Activated CD8-positive, alpha-beta memory T cell treated with anti-CD3 and anti-CD28 coated beads, Interleukin-2, amount 10 ng/mL, durations not matched to agents 7 days and 5 days (primary cell): ENCODE measurements at regions not wholly inside any gene's neighbourhood (a gene's known extent, or its start where the extent isn't known, plus 50 kb on each side); places are given as distances from the start of the nearest gene placed in this dataset.

Experiments
- ATAC-seq: fragments of 150-1000 bp; cut with Tn5 transposase; one replicate; pipeline ENCODE4 v1.10.0; 2021; ENCODE audit warnings: moderate library complexity
- CTCF ChIA-PET: fragments of 350-600 bp; sonication (Branson Sonifier 250); formaldehyde crosslinking; loops from one replicate; lab custom pipeline; 2021; ENCODE audit warnings: antibody characterized with exemption; lab: Charles Lee
- DNase-seq: peaks from one replicate; pipeline ENCODE4 v3.0.0-alpha.2; 2020
- H3K27ac Mint-ChIP-seq: one replicate; pipeline ENCODE4 v1.8.0; 2021; ENCODE audit warnings: mild to moderate bottlenecking, mixed read lengths
- H3K27me3 Mint-ChIP-seq: one replicate; pipeline ENCODE4 v1.8.0; 2021; ENCODE audit warnings: mixed read lengths
- H3K36me3 Mint-ChIP-seq: one replicate; pipeline ENCODE4 v1.8.0; 2021; ENCODE audit warnings: mild to moderate bottlenecking, mixed read lengths
- H3K4me1 Mint-ChIP-seq: one replicate; pipeline ENCODE4 v1.8.0; 2021; ENCODE audit warnings: mixed read lengths
- H3K4me3 Mint-ChIP-seq: one replicate; pipeline ENCODE4 v1.8.0; 2021; ENCODE audit warnings: mild to moderate bottlenecking, moderate library complexity, mixed read lengths
- H3K9me3 Mint-ChIP-seq: one replicate; pipeline ENCODE4 v1.8.0; 2022; ENCODE audit warnings: low read depth, mixed read lengths

GRCh38 chrX:39175418-39176057 lies 374.3 kb downstream of the MID1IP1 start:
- Mint-ChIP-seq H3K27ac (peak overlapping the region; percentile 82), H3K4me3 (no peak overlapping the region), H3K36me3 (peaks cover 3% of the 10 kb centered on the region), H3K4me1 (peaks cover 27% of the 10 kb centered on the region), H3K9me3 (no peaks in the 10 kb centered on the region), H3K27me3 (no peaks in the 10 kb centered on the region)
- CTCF ChIA-PET = interaction anchor here (1.3 kb wide), 1 partner anchor 9 kb away, joined by 3 read pairs; no protein-coding TSS in a partner anchor
- DNase-seq (no peak), ATAC-seq (no peak)

DNA sequence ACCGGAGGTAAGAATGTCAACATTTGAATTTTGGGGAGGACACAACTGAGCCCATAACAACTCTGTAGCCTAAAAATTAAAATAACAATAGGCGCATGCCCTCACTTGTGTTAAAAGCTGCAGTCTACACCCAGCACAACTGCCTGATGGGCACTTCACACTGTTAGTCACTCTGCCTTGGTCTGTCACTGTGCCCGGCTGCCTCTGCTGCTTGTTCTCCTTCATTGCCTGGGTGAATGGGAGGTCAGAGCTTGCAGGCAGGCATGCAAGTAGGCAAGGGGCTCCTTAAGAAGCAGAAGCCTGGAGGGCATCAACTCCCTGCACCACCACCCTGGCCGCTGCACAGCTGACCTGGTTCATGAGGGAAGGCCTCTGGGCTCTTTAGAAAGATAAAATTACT lies 374.8 kb downstream of the MID1IP1 start:
- H3K36me3 Mint-ChIP-seq = peaks cover 3% of the 10 kb centered on the region
- CTCF ChIA-PET = interaction anchor here (1.3 kb wide), 1 partner anchor 10 kb away, joined by 3 read pairs; no protein-coding TSS in a partner anchor
- H3K27ac Mint-ChIP-seq = peak overlapping the region; percentile 82
- H3K27me3 Mint-ChIP-seq = no peaks in the 10 kb centered on the region
- ATAC-seq = no peak
- H3K4me3 Mint-ChIP-seq = no peak overlapping the region
- DNase-seq = no peak
- H3K9me3 Mint-ChIP-seq = no peaks in the 10 kb centered on the region
- H3K4me1 Mint-ChIP-seq = peaks cover 27% of the 10 kb centered on the region

DNA sequence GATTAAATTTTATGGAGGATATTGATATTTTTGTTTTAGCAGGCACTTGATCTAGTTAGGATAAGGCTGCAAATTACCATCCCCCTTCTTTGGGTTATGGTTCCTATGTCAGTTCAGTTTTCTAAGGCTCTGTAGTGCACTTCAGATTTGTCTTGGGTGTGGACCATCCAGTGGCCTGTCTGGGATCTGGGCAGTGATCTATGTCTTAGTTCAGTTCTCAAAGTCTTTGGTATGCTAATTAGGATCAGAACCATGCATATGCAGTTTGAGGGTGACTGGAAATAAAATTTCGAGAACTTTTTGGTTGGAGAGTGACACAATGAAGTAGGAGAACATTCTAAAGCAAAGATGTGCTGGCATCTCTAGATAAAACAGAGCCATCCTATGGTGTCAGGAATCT lies 388.2 kb downstream of the MID1IP1 start:
- Mint-ChIP-seq H3K27me3 (peaks cover 5% of the 10 kb centered on the region), H3K4me1 (no peaks in the 10 kb centered on the region), H3K9me3 (no peaks in the 10 kb centered on the region), H3K27ac (no peak overlapping the region), H3K4me3 (no peak overlapping the region), H3K36me3 (peaks cover 4% of the 10 kb centered on the region)
- no peak for DNase-seq
- CTCF ChIA-PET = no interaction called here
- ATAC-seq = no peak

DNA sequence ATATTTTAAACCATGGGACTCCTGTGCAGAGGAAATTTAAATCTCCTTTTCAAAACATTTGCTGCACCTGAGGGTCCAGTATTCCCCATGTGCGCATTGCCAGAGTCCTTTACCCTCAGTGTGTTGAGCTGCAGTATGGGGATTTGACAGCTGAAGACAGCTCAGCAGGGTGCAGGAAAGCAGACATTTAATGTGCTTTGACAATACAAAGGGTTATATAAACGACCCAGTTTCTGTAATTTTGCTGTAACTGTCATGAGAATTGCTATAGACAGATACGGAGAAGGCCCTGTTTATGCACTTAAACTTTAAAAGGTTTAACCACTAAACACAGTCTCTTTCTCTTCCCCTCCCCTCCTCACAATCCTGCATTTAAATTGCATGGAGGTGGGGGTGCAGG lies 393.4 kb downstream of the MID1IP1 start:
- no peak for DNase-seq
- no peak for ATAC-seq
- Mint-ChIP-seq H3K27me3 (no peaks in the 10 kb centered on the region), H3K4me3 (no peak overlapping the region), H3K27ac (no peak overlapping the region), H3K9me3 (no peaks in the 10 kb centered on the region), H3K36me3 (peaks cover 4% of the 10 kb centered on the region), H3K4me1 (peaks cover 35% of the 10 kb centered on the region)
- CTCF ChIA-PET = interaction anchor here (2.7 kb wide), 1 partner anchor 31 kb away, joined by 15 read pairs; no protein-coding TSS in a partner anchor

DNA sequence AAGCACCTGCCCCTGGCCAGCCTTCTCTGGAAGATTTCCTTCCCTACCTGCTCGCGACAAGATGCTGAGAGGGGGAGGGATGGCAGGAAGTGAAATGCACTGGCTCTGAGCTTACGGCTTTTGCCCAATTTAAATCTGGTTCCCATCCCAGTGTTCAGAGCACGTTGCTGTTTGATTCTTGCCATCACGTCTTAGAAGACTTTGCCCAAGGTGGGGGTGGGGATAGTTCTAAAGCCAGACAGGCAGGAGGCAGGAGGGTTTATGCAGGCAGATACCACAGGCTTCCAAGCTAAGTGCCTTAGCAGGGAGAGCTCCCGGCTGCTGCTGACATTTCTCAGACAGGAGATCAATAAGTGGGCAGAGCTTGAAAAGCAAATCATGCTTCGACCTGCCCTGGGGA lies 393.9 kb downstream of the MID1IP1 start:
- DNase-seq (no peak), ATAC-seq (no peak)
- CTCF ChIA-PET = interaction anchor here (2.7 kb wide), 1 partner anchor 32 kb away, joined by 15 read pairs; no protein-coding TSS in a partner anchor
- Mint-ChIP-seq H3K9me3 (no peaks in the 10 kb centered on the region), H3K4me3 (no peak overlapping the region), H3K4me1 (peaks cover 40% of the 10 kb centered on the region), H3K27me3 (no peaks in the 10 kb centered on the region), H3K27ac (peak overlapping the region; percentile 56), H3K36me3 (peaks cover 4% of the 10 kb centered on the region)

DNA sequence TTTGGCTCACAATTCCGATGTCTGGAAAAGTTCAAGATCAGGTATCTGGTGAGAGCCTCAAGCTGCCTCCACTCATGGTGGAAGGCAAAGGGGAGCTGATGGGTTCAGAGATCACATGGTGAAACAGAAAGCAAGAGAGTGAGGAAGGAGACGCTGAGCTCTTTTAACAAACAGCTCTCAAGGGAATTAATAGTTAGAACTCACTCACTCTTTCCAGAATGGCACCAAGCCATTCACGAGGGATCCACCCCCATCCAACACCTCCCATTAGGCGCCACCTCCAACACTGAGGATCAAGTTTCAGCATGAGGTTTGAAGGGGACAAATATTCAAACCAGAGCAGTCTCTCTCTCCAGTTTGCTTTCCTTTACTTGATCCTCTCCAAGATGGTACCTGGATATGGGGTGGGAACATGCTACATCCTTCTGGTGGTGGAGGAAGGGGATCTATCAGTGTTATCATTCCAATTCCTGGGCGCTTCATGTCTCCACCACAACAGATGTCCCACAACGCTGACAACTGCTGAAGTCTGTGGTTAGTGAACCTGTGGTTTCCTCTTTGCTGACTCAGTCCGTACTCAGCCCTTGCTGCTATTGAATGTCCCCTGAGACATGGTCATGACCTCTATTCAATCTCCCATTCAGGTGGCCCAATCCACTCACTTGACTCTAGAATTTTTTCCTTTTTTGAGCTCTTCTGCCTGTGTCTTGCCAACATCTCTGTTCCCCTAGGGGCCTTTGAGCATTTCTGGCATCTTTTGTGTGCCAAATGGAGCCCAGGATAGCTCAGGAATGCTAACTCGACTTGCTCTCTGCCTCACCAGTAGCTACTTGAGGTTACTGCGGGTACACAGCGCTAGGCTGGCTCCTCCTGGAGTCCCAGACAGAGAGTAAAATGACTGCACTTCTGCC lies 395.2 kb downstream of the MID1IP1 start:
- H3K27ac Mint-ChIP-seq = peak overlapping the region; percentile 83
- peaks cover 53% of the 10 kb centered on the region for H3K4me1 Mint-ChIP-seq

GRCh38 chrX:39199429-39199828 lies 398.2 kb downstream of the MID1IP1 start:
- peak overlapping the region; percentile 64 for H3K27ac Mint-ChIP-seq
- no peak overlapping the region for H3K4me3 Mint-ChIP-seq
- no peak for DNase-seq
- peaks cover 67% of the 10 kb centered on the region for H3K4me1 Mint-ChIP-seq
- H3K27me3 Mint-ChIP-seq = no peaks in the 10 kb centered on the region
- CTCF ChIA-PET = no interaction called here
- no peak for ATAC-seq
- no peaks in the 10 kb centered on the region for H3K36me3 Mint-ChIP-seq
- H3K9me3 Mint-ChIP-seq = no peaks in the 10 kb centered on the region

More for the DNA sequence above, 395.2 kb downstream of the MID1IP1 start:
- CTCF ChIA-PET = interaction anchor here (2.7 kb wide), 1 partner anchor 33 kb away, joined by 15 read pairs; no protein-coding TSS in a partner anchor
- Mint-ChIP-seq H3K36me3 (peaks cover 2% of the 10 kb centered on the region), H3K4me3 (peak overlapping the region; percentile 61), H3K27me3 (no peaks in the 10 kb centered on the region), H3K9me3 (no peaks in the 10 kb centered on the region)
- ATAC-seq = peak; percentile 89
- peak; percentile 82 for DNase-seq

DNA sequence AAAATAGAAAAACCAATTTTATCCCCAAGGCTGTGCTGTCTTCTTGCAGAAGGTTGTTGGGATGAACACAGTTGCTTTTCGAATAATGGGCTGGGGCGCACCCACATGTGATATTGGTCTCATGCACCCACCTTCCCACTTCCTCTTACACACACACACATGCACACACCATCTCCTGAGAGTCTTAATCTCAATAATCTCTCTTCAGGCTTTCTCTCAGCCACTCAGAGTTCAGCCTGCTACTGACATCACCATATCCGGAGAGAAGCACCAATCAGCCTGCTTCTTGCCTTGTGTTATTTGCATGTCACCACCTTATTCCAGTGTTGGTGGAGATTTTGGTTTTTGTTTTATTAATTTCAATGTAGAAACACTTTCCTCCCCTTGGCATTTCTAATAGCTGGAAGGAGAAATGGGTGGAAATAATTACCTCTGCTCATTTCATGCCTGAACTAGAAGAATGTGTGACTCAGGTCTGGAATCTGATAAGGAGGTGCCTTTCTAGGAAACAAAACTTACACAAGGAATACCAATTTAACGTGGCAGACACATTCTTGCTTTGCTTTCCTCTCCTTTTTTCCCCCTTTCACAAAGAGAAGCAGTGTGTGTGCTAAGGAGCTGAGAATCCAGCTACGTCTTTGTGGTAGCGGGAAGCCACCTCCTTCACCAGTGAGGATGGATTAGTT lies 400.2 kb downstream of the MID1IP1 start:
- peak; percentile 53 for ATAC-seq
- H3K4me1 Mint-ChIP-seq = peaks cover 58% of the 10 kb centered on the region
- no peaks in the 10 kb centered on the region for H3K36me3 Mint-ChIP-seq
- H3K4me3 Mint-ChIP-seq = no peak overlapping the region
- CTCF ChIA-PET = no interaction called here
- no peaks in the 10 kb centered on the region for H3K9me3 Mint-ChIP-seq
- peak overlapping the region; percentile 56 for H3K27ac Mint-ChIP-seq
- DNase-seq = peak; percentile 45
- no peaks in the 10 kb centered on the region for H3K27me3 Mint-ChIP-seq

DNA sequence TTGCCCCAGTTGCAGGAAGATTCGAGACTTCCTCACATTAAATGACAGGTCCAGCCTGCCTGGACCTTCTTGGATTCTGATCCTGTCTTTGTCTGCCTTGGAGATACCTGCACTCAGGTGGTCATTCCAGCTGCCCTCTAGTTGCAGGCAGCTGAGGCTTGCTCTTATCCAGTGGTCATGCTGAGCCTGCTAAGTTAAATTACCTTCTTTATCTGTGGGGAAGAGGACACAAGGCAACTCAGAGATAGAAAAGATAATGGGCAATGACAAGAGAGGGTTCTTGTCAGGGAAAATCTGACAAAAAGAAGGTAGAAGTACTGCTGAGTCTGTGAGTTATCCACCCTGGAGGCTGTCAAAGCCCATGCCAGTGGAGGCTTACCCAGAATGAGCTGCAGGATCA lies 401.4 kb downstream of the MID1IP1 start:
- no peaks in the 10 kb centered on the region for H3K36me3 Mint-ChIP-seq
- H3K4me3 Mint-ChIP-seq = no peak overlapping the region
- no peak for ATAC-seq
- H3K9me3 Mint-ChIP-seq = no peaks in the 10 kb centered on the region
- no peak overlapping the region for H3K27ac Mint-ChIP-seq
- no peak for DNase-seq
- CTCF ChIA-PET = no interaction called here
- peaks cover 46% of the 10 kb centered on the region for H3K4me1 Mint-ChIP-seq
- no peaks in the 10 kb centered on the region for H3K27me3 Mint-ChIP-seq

DNA sequence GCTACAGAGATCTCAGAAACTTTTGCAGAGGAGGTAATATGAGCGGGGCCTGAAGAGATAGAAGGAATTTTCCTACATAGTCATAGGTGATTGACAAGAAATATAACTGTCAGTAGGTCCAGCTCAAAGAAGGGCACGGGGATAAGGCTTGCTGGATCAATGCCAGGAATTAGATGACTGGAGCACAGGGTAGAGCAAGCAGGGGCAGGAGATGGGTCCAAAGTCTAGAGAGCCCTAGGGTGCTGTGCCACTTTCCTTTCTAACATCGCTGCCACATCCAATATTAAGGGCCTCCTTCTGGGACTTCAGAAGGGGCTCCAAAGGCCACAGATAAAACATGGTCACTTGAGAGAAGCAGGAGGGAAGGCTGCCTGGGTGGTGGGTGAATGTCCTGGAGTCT lies 402.2 kb downstream of the MID1IP1 start:
- Mint-ChIP-seq H3K27ac (no peak overlapping the region), H3K36me3 (no peaks in the 10 kb centered on the region), H3K4me1 (peaks cover 43% of the 10 kb centered on the region), H3K27me3 (no peaks in the 10 kb centered on the region), H3K9me3 (no peaks in the 10 kb centered on the region), H3K4me3 (no peak overlapping the region)
- ATAC-seq (no peak), DNase-seq (no peak)
- CTCF ChIA-PET = no interaction called here

GRCh38 chrX:39204353-39204752 lies 403.1 kb downstream of the MID1IP1 start:
- CTCF ChIA-PET = no interaction called here
- DNase-seq (no peak), ATAC-seq (no peak)
- Mint-ChIP-seq H3K4me1 (peaks cover 41% of the 10 kb centered on the region), H3K4me3 (no peak overlapping the region), H3K36me3 (no peaks in the 10 kb centered on the region), H3K27ac (no peak overlapping the region), H3K9me3 (no peaks in the 10 kb centered on the region), H3K27me3 (no peaks in the 10 kb centered on the region)

GRCh38 chrX:39204945-39205344 lies 403.7 kb downstream of the MID1IP1 start:
- H3K4me1 Mint-ChIP-seq = peaks cover 35% of the 10 kb centered on the region
- no peak for DNase-seq

DNA sequence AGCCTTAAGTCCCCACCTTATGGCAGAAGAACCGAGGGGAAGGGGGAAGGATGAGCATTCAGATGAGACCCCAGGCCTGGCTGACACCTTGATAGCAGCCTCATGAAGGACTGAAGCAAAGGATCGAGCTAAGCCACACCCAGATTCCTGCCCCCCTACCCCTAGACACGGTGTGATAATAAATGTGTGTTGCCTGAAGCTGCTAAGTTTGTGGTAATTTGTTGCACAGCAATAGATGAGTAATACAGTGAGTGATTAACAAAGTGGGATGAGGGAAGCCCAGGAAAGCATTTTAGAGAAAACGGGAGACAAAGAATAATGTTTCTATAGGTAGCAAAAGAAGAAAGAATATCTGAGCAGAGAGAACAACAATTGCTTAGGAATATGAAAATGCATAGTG lies 404.2 kb downstream of the MID1IP1 start:
- H3K4me1 Mint-ChIP-seq = peaks cover 29% of the 10 kb centered on the region
- no peaks in the 10 kb centered on the region for H3K27me3 Mint-ChIP-seq
- no peaks in the 10 kb centered on the region for H3K9me3 Mint-ChIP-seq
- H3K36me3 Mint-ChIP-seq = peaks cover 5% of the 10 kb centered on the region
- DNase-seq (no peak), ATAC-seq (no peak)
- no peak overlapping the region for H3K4me3 Mint-ChIP-seq
- CTCF ChIA-PET = no interaction called here
- H3K27ac Mint-ChIP-seq = no peak overlapping the region

More at GRCh38 chrX:39204945-39205344, 403.7 kb downstream of the MID1IP1 start:
- CTCF ChIA-PET = no interaction called here
- no peak overlapping the region for H3K27ac Mint-ChIP-seq
- peaks cover 2% of the 10 kb centered on the region for H3K36me3 Mint-ChIP-seq
- ATAC-seq = peak; percentile 42
- no peaks in the 10 kb centered on the region for H3K27me3 Mint-ChIP-seq
- no peak overlapping the region for H3K4me3 Mint-ChIP-seq
- H3K9me3 Mint-ChIP-seq = no peaks in the 10 kb centered on the region
